Astrocyte (in vitro differentiated cells and primary cell): ENCODE measurements at regions not wholly inside any gene's neighbourhood (a gene's known extent, or its start where the extent isn't known, plus 50 kb on each side); places are given as distances from the start of the nearest gene placed in this dataset.

ENCODE experiments used
- DNase-seq: peaks from one replicate; pipeline ENCODE4 v3.0.0-alpha.2; 2010; ENCODE audit warnings: low read depth
- FAIRE-seq: peaks from 2 replicates; lab custom pipeline; 2011; peaks lifted over from hg19 to GRCh38; lab: Jason Lieb, UNC
- H2AFZ ChIP-seq: 2 replicates; pipeline ENCODE4 v1.6.0; 2012; ENCODE audit warnings: low read depth, low read length, inconsistent platforms
- H3K27ac ChIP-seq: 2 replicates; pipeline ENCODE4 v1.5.1; 2011; ENCODE audit warnings: low read depth, low read length, inconsistent platforms
- H3K27me3 ChIP-seq: 2 replicates; pipeline ENCODE4 v1.6.0; 2011; ENCODE audit warnings: low read length, inconsistent platforms; ENCODE audit not compliant: insufficient read depth
- H3K36me3 ChIP-seq: 2 replicates; pipeline ENCODE4 v1.5.1; 2011; ENCODE audit warnings: low read length, inconsistent platforms; ENCODE audit not compliant: insufficient read depth
- H3K4me1 ChIP-seq: 2 replicates; pipeline ENCODE4 v1.5.1; 2011; ENCODE audit warnings: low read length, inconsistent platforms; ENCODE audit not compliant: insufficient read depth
- H3K4me2 ChIP-seq: 2 replicates; pipeline ENCODE4 v1.6.0; 2012; ENCODE audit warnings: low read length, inconsistent platforms
- H3K4me3 ChIP-seq: 2 replicates; pipeline ENCODE4 v1.5.1; 2011; ENCODE audit warnings: low read depth, mild to moderate bottlenecking, low read length, inconsistent platforms; ENCODE audit not compliant: insufficient read depth
- H3K79me2 ChIP-seq: 2 replicates; pipeline ENCODE4 v1.6.0; 2012; ENCODE audit warnings: mild to moderate bottlenecking, low read length, inconsistent platforms; ENCODE audit not compliant: insufficient read depth
- H3K9ac ChIP-seq: 2 replicates; pipeline ENCODE4 v1.6.0; 2012; ENCODE audit warnings: mild to moderate bottlenecking, low read length, inconsistent platforms
- H3K9me3 ChIP-seq: 2 replicates; pipeline ENCODE4 v1.5.1; 2012; ENCODE audit warnings: low read depth, mild to moderate bottlenecking, low read length, inconsistent platforms; ENCODE audit not compliant: insufficient read depth
- H4K20me1 ChIP-seq: 2 replicates; pipeline ENCODE4 v1.6.0; 2012; ENCODE audit warnings: low read length, inconsistent platforms; ENCODE audit not compliant: insufficient read depth
- H3K27ac Mint-ChIP-seq: one replicate; pipeline ENCODE4 v1.8.0; 2021; ENCODE audit warnings: mild to moderate bottlenecking, mixed read lengths; ENCODE audit not compliant: unreplicated experiment
- H3K27me3 Mint-ChIP-seq: one replicate; pipeline ENCODE4 v1.8.0; 2021; ENCODE audit warnings: low read depth, mixed read lengths; ENCODE audit not compliant: unreplicated experiment
- H3K36me3 Mint-ChIP-seq: one replicate; pipeline ENCODE4 v1.8.0; 2021; ENCODE audit warnings: low read depth, mixed read lengths; ENCODE audit not compliant: unreplicated experiment
- H3K4me1 Mint-ChIP-seq: one replicate; pipeline ENCODE4 v1.8.0; 2021; ENCODE audit warnings: low read depth, mixed read lengths; ENCODE audit not compliant: unreplicated experiment
- H3K4me3 Mint-ChIP-seq: one replicate; pipeline ENCODE4 v1.8.0; 2021; ENCODE audit warnings: mild to moderate bottlenecking, moderate library complexity, mixed read lengths; ENCODE audit not compliant: unreplicated experiment
- H3K9me3 Mint-ChIP-seq: one replicate; pipeline ENCODE4 v1.8.0; 2021; ENCODE audit warnings: mild to moderate bottlenecking, mixed read lengths; ENCODE audit not compliant: unreplicated experiment
- CTCF ChIP-seq: IDR thresholded peaks from 2 replicates; pipeline ENCODE4 v1.5.1; 2011; ENCODE audit warnings: low read depth, mild to moderate bottlenecking, inconsistent platforms, low read length, moderate library complexity; ENCODE audit not compliant: insufficient read depth
- EZH2 ChIP-seq: IDR thresholded peaks from 2 replicates; pipeline ENCODE4 v1.6.1; 2012; ENCODE audit warnings: mild to moderate bottlenecking, low read length, inconsistent platforms; ENCODE audit not compliant: insufficient read depth

- Histone ChIP-seq H3K4me1 (no peaks in the 10 kb centered on the region), H3K27ac (no peak overlapping the region), H3K9me3 (no peaks in the 10 kb centered on the region), H3K9ac (no peak overlapping the region), H3K79me2 (no peaks in the 10 kb centered on the region), H3K4me3 (no peak overlapping the region), H3K27me3 (no peaks in the 10 kb centered on the region), H2AFZ (no peak overlapping the region), H3K4me2 (no peak overlapping the region), H3K36me3 (no peaks in the 10 kb centered on the region), H4K20me1 (no peaks in the 10 kb centered on the region)
- FAIRE-seq (no peak), DNase-seq (peak; percentile 63)
- no peak for TF ChIP-seq EZH2
- no peak for TF ChIP-seq CTCF
- Mint-ChIP-seq H3K9me3 (no peaks in the 10 kb centered on the region), H3K27ac (no peak overlapping the region), H3K36me3 (no peaks in the 10 kb centered on the region), H3K4me3 (no peak overlapping the region), H3K4me1 (peaks cover 6% of the 10 kb centered on the region), H3K27me3 (no peaks in the 10 kb centered on the region)
Observed at GRCh38 chr1:187203257-187203656, 374.5 kb downstream of the PLA2G4A start.

- DNase-seq (no peak), FAIRE-seq (no peak)
- H3K27ac ChIP-seq = no peak overlapping the region
- H3K4me2 ChIP-seq = no peak overlapping the region
- H3K4me3 Mint-ChIP-seq = no peak overlapping the region
- H3K4me1 Mint-ChIP-seq = no peaks in the 10 kb centered on the region
- no peaks in the 10 kb centered on the region for H3K36me3 Mint-ChIP-seq
- no peak overlapping the region for H3K9ac ChIP-seq
- no peak overlapping the region for H3K27ac Mint-ChIP-seq
- H3K4me3 ChIP-seq = no peak overlapping the region
- H3K79me2 ChIP-seq = no peaks in the 10 kb centered on the region
- no peak for TF ChIP-seq CTCF
- no peak for TF ChIP-seq EZH2
- no peaks in the 10 kb centered on the region for H3K36me3 ChIP-seq
- no peaks in the 10 kb centered on the region for H3K27me3 ChIP-seq
- no peaks in the 10 kb centered on the region for H3K9me3 ChIP-seq
- H4K20me1 ChIP-seq = no peaks in the 10 kb centered on the region
- no peaks in the 10 kb centered on the region for H3K4me1 ChIP-seq
- no peak overlapping the region for H2AFZ ChIP-seq
- H3K9me3 Mint-ChIP-seq = no peaks in the 10 kb centered on the region
- no peaks in the 10 kb centered on the region for H3K27me3 Mint-ChIP-seq
Observed at GRCh38 chr1:187212377-187212776, 383.6 kb downstream of the PLA2G4A start.

- Histone ChIP-seq H3K9me3 (no peaks in the 10 kb centered on the region), H3K27me3 (no peaks in the 10 kb centered on the region), H4K20me1 (no peaks in the 10 kb centered on the region), H2AFZ (no peak overlapping the region), H3K4me2 (no peak overlapping the region), H3K27ac (no peak overlapping the region), H3K4me3 (no peak overlapping the region), H3K79me2 (no peaks in the 10 kb centered on the region), H3K36me3 (no peaks in the 10 kb centered on the region), H3K9ac (no peak overlapping the region), H3K4me1 (no peaks in the 10 kb centered on the region)
- Mint-ChIP-seq H3K36me3 (no peaks in the 10 kb centered on the region), H3K27ac (no peak overlapping the region), H3K4me1 (no peaks in the 10 kb centered on the region), H3K9me3 (no peaks in the 10 kb centered on the region), H3K27me3 (no peaks in the 10 kb centered on the region), H3K4me3 (no peak overlapping the region)
- FAIRE-seq = no peak
- peak; percentile 47 for DNase-seq
- TF ChIP-seq CTCF (no peak), EZH2 (no peak)
Observed at GRCh38 chr1:187226396-187226795, 397.6 kb downstream of the PLA2G4A start.
